HUES48 (cell line): ENCODE measurements at regions not wholly inside any gene's neighbourhood (a gene's known extent, or its start where the extent isn't known, plus 50 kb on each side); places are given as distances from the start of the nearest gene placed in this dataset.
"Not testable (repeated sequence)": the region's sequence is repeated elsewhere in the genome, so short reads cannot be mapped to it uniquely, and the experiment has no call there.

Source experiments
- H3K27ac ChIP-seq: one replicate; pipeline ENCODE4 v1.7.0; 2013; ENCODE audit warnings: low read depth, low read length, inconsistent platforms
- H3K27me3 ChIP-seq: 2 replicates; pipeline ENCODE4 v1.6.1; 2013; ENCODE audit warnings: mild to moderate bottlenecking, low read length; ENCODE audit not compliant: control insufficient read depth, insufficient read depth
- H3K36me3 ChIP-seq: 2 replicates; pipeline ENCODE4 v1.6.1; 2013; ENCODE audit warnings: low read length; ENCODE audit not compliant: control insufficient read depth, insufficient read depth
- H3K4me1 ChIP-seq: 2 replicates; pipeline ENCODE4 v1.6.1; 2013; ENCODE audit warnings: mild to moderate bottlenecking, low read length; ENCODE audit not compliant: control insufficient read depth, insufficient read depth
- H3K4me3 ChIP-seq: 2 replicates; pipeline ENCODE4 v1.5.1; 2013; ENCODE audit warnings: mild to moderate bottlenecking, low read depth, low read length
- H3K9ac ChIP-seq: 2 replicates; pipeline ENCODE4 v1.6.1; 2013; ENCODE audit warnings: mild to moderate bottlenecking, low read depth, low read length, moderate library complexity
- H3K9me3 ChIP-seq: 2 replicates; pipeline ENCODE4 v1.6.1; 2013; ENCODE audit warnings: low read length; ENCODE audit not compliant: control insufficient read depth, insufficient read depth

- H3K9ac ChIP-seq, result peak overlapping the region; percentile 35; the same call in 1 of the 2 replicates
- not testable (repeated sequence) for H3K27me3 ChIP-seq, H3K36me3 ChIP-seq, H3K4me3 ChIP-seq, H3K9me3 ChIP-seq
- peak overlapping the region; percentile 78 for H3K27ac ChIP-seq
- H3K4me1 ChIP-seq, result peaks cover 21% of the 10 kb centered on the region
Measured at GRCh38 chrX:92589676-92590075, 810.5 kb downstream of the PCDH11X start.

GRCh38 chrX:92590726-92591298 lies 811.6 kb downstream of the PCDH11X start:
- H3K9me3 ChIP-seq, H3K36me3 ChIP-seq, H3K4me3 ChIP-seq, H3K9ac ChIP-seq, H3K27me3 ChIP-seq: not testable (repeated sequence)
- H3K27ac ChIP-seq, result peak overlapping the region; percentile 78
- H3K4me1 ChIP-seq, result peaks cover 21% of the 10 kb centered on the region

GRCh38 chrX:92611517-92611916 lies 832.3 kb downstream of the PCDH11X start:
- not testable (repeated sequence) for H3K27ac ChIP-seq, H3K27me3 ChIP-seq, H3K36me3 ChIP-seq

GRCh38 chrX:92626699-92627098 lies 847.5 kb downstream of the PCDH11X start:
- not testable (repeated sequence) for H3K27me3 ChIP-seq, H3K27ac ChIP-seq, H3K4me1 ChIP-seq, H3K9ac ChIP-seq, H3K4me3 ChIP-seq, H3K9me3 ChIP-seq, H3K36me3 ChIP-seq

More at GRCh38 chrX:92611517-92611916, 832.3 kb downstream of the PCDH11X start:
- not testable (repeated sequence) for H3K9ac ChIP-seq, H3K4me1 ChIP-seq, H3K4me3 ChIP-seq, H3K9me3 ChIP-seq

GRCh38 chrX:92657593-92657992 lies 878.4 kb downstream of the PCDH11X start:
- H3K4me3 ChIP-seq, H3K9me3 ChIP-seq, H3K27ac ChIP-seq, H3K36me3 ChIP-seq, H3K27me3 ChIP-seq, H3K9ac ChIP-seq, H3K4me1 ChIP-seq: not testable (repeated sequence)

- H3K4me1 ChIP-seq, H3K9me3 ChIP-seq, H3K27ac ChIP-seq, H3K4me3 ChIP-seq, H3K9ac ChIP-seq, H3K36me3 ChIP-seq, H3K27me3 ChIP-seq: not testable (repeated sequence)
Measured at GRCh38 chrX:92659743-92660142, 880.6 kb downstream of the PCDH11X start.

GRCh38 chrX:92692796-92693195 lies 913.6 kb downstream of the PCDH11X start:
- not testable (repeated sequence) for H3K27me3 ChIP-seq, H3K9ac ChIP-seq, H3K4me1 ChIP-seq, H3K27ac ChIP-seq, H3K4me3 ChIP-seq, H3K9me3 ChIP-seq, H3K36me3 ChIP-seq

- not testable (repeated sequence) for H3K9me3 ChIP-seq, H3K36me3 ChIP-seq, H3K27ac ChIP-seq, H3K4me1 ChIP-seq, H3K27me3 ChIP-seq, H3K4me3 ChIP-seq, H3K9ac ChIP-seq
Measured at GRCh38 chrX:92699388-92700092, 920.4 kb downstream of the PCDH11X start.

- not testable (repeated sequence) for H3K9me3 ChIP-seq, H3K4me3 ChIP-seq, H3K36me3 ChIP-seq, H3K27ac ChIP-seq, H3K9ac ChIP-seq, H3K4me1 ChIP-seq, H3K27me3 ChIP-seq
Measured at GRCh38 chrX:92709784-92710183, 930.6 kb downstream of the PCDH11X start.
